Midbrain (tissue), 1 donor: ENCODE measurements at regions not wholly inside any gene's neighbourhood (a gene's known extent, or its start where the extent isn't known, plus 50 kb on each side); places are given as distances from the start of the nearest gene placed in this dataset.
"Not testable (repeated sequence)": the region's sequence is repeated elsewhere in the genome, so short reads cannot be mapped to it uniquely, and the experiment has no call there.

Source experiments
- DNase-seq: peaks from one replicate; lab custom pipeline; 2025; lab: John Stamatoyannopoulos, UW

DNA sequence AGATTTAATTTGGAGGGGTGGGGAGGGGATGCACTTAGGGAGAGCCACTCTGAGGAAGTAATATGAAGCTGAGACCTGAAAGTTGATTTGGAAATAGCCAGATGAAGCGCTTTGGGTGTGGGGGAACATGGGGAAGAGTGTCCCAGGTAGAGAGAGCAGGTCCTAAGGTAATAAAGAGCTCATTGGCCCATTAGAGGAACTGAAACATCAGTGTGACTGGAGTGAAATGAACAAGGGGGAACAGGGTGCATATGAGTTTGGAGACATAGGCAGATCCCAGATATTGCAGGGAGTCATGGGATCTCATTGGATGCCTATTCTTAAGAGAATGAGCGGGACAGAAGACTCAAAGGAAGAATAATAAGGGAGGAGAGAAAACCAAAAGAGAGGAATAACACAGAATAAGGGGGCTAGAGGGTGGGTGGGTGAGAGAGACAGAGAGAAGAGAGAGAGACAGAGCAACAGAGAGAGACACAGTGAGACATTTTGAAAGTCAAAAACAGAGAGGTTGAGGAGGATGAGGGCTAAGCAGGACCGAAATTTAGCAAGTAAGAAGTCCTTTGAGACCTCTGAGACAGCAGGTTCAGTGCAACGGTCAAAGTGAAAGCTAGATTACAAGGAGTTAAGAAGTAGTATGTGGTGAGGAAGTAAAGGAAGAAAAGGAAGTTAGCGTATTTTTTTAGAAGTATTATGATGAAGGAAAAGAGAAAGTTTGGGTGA is 54.1 kb upstream of the NOTCH2NLA start:
- not testable (repeated sequence) for DNase-seq

DNA sequence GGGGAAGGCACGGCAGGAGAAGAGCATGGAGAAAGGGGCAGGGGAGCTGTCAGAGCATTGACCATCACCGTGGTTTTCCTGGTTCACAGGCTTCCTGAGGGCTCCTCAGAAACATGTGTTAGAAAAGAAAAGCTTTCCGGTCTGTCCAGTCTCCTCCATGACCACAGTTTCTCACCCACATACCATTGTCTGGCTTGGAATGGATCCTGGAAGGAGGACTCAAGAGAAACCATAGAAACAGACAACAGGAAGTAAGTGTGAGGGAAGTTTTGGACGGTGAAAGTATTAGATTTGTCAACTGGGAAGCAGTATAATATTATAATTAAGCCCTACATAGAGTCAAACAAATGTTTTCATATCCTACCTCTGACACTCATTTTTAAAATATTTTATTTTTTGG is 52.7 kb upstream of the NOTCH2NLA start:
- DNase-seq: not testable (repeated sequence)

DNA sequence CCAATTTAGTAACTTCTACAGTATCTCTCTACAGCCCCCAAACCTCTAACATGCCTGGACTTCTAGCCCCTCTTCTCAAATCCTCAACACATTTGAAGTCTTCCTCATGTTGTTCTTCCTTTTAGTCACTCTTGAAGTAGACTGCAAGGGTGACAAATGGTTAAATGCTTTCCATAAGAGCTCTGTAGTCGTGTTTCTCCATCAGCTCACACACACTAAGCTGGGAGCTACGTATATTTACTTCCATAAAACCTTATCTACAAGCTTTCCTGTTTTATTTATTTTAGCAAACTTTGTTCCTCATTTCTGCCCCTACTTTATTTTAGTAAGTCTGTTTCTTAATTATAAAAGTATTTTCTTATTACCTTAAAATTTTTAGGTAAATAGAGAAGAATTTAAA is 49.9 kb upstream of the NOTCH2NLA start:
- not testable (repeated sequence) for DNase-seq
